WTC11 (cell line): ENCODE measurements at regions not wholly inside any gene's neighbourhood (a gene's known extent, or its start where the extent isn't known, plus 50 kb on each side); places are given as distances from the start of the nearest gene placed in this dataset.

ENCODE experiments used
- CBFB ChIP-seq: sonication (generic); formaldehyde crosslinking; IDR thresholded peaks from 2 replicates; pipeline ENCODE4 v1.8.1; 2022; ENCODE audit warnings: mild to moderate bottlenecking, low read depth, missing genetic modification reagents
- CREM ChIP-seq: sonication (generic); formaldehyde crosslinking; IDR thresholded peaks from 2 replicates; pipeline ENCODE4 v1.8.1; 2022; ENCODE audit warnings: mild to moderate bottlenecking, missing genetic modification reagents, moderate library complexity
- FOXK1 ChIP-seq: sonication (generic); formaldehyde crosslinking; IDR thresholded peaks from 2 replicates; pipeline ENCODE4 v1.8.0; 2022; ENCODE audit warnings: mild to moderate bottlenecking, moderate library complexity, missing genetic modification reagents
- GABPB1 ChIP-seq: sonication (generic); formaldehyde crosslinking; IDR thresholded peaks from 2 replicates; pipeline ENCODE4 v1.8.1; 2023; ENCODE audit warnings: mild to moderate bottlenecking, missing genetic modification reagents
- JUN ChIP-seq: sonication (generic); formaldehyde crosslinking; IDR thresholded peaks from 2 replicates; pipeline ENCODE4 v1.8.0; 2023; ENCODE audit warnings: mild to moderate bottlenecking, missing genetic modification reagents
- NFYB ChIP-seq: sonication (generic); formaldehyde crosslinking; conservative IDR thresholded peaks from 2 replicates; pipeline ENCODE4 v1.8.0; 2022; ENCODE audit warnings: low read depth, missing genetic modification reagents
- TEAD4 ChIP-seq: sonication (generic); formaldehyde crosslinking; IDR thresholded peaks from 2 replicates; pipeline ENCODE4 v1.8.0; 2022; ENCODE audit warnings: mild to moderate bottlenecking, missing genetic modification reagents
- ZNF138 ChIP-seq: sonication (generic); formaldehyde crosslinking; conservative IDR thresholded peaks from 2 replicates; pipeline ENCODE4 v1.8.1; 2022; ENCODE audit warnings: mild to moderate bottlenecking, moderate library complexity, missing genetic modification reagents
- TF ChIP-seq, protein P1 (sequence below): fragments of 200-600 bp; IDR thresholded peaks from 2 replicates; pipeline ENCODE4 v1.8.0; 2022; ENCODE audit warnings: antibody characterized with exemption
- TF ChIP-seq, protein P2 (sequence below): sonication (generic); formaldehyde crosslinking; IDR thresholded peaks from 2 replicates; pipeline ENCODE4 v1.8.1; 2023; ENCODE audit warnings: mild to moderate bottlenecking, missing genetic modification reagents, moderate library complexity
- TF ChIP-seq, protein P3 (sequence below): sonication (generic); formaldehyde crosslinking; IDR thresholded peaks from 2 replicates; pipeline ENCODE4 v1.8.1; 2022; ENCODE audit warnings: low read depth, mild to moderate bottlenecking, moderate library complexity, missing genetic modification reagents, borderline replicate concordance
- TF ChIP-seq, protein P4 (sequence below): sonication (generic); formaldehyde crosslinking; IDR thresholded peaks from 2 replicates; pipeline ENCODE4 v1.8.1; 2023; ENCODE audit warnings: mild to moderate bottlenecking, missing genetic modification reagents, moderate library complexity

DNA sequence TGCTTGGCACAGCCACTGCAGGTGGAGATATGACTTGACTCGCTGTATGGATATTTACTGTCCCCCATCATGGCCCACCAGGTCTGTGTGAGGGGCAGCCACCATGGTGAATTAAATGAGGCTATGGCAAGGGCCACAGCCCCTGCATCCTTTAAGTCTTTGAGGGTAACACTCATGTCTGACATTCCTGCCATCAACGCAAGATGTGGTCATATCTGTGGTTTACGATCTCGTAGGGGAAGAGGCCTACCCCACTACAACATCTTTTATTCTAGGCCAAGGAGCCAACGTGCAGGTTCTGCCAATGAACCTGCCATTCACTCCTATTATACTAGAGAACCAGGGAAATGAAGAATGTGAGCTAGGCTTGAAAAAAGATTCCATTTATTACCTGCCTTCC is 381.6 kb upstream of the ID2 start:
- TF ChIP-seq FOXK1: no peak
- no peak for TF ChIP-seq NFYB (CRISPR knock-in tag)
- TF ChIP-seq CBFB (CRISPR knock-in tag): no peak
- TF ChIP-seq, protein P1, sequence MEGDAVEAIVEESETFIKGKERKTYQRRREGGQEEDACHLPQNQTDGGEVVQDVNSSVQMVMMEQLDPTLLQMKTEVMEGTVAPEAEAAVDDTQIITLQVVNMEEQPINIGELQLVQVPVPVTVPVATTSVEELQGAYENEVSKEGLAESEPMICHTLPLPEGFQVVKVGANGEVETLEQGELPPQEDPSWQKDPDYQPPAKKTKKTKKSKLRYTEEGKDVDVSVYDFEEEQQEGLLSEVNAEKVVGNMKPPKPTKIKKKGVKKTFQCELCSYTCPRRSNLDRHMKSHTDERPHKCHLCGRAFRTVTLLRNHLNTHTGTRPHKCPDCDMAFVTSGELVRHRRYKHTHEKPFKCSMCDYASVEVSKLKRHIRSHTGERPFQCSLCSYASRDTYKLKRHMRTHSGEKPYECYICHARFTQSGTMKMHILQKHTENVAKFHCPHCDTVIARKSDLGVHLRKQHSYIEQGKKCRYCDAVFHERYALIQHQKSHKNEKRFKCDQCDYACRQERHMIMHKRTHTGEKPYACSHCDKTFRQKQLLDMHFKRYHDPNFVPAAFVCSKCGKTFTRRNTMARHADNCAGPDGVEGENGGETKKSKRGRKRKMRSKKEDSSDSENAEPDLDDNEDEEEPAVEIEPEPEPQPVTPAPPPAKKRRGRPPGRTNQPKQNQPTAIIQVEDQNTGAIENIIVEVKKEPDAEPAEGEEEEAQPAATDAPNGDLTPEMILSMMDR: no peak
- TF ChIP-seq ZNF138: no peak
- no peak for TF ChIP-seq GABPB1 (CRISPR knock-in tag)
- TF ChIP-seq JUN (CRISPR knock-in tag): no peak
- no peak for TF ChIP-seq TEAD4
- TF ChIP-seq, protein P2, sequence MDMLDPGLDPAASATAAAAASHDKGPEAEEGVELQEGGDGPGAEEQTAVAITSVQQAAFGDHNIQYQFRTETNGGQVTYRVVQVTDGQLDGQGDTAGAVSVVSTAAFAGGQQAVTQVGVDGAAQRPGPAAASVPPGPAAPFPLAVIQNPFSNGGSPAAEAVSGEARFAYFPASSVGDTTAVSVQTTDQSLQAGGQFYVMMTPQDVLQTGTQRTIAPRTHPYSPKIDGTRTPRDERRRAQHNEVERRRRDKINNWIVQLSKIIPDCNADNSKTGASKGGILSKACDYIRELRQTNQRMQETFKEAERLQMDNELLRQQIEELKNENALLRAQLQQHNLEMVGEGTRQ (CRISPR knock-in tag): no peak
- TF ChIP-seq, protein P3, sequence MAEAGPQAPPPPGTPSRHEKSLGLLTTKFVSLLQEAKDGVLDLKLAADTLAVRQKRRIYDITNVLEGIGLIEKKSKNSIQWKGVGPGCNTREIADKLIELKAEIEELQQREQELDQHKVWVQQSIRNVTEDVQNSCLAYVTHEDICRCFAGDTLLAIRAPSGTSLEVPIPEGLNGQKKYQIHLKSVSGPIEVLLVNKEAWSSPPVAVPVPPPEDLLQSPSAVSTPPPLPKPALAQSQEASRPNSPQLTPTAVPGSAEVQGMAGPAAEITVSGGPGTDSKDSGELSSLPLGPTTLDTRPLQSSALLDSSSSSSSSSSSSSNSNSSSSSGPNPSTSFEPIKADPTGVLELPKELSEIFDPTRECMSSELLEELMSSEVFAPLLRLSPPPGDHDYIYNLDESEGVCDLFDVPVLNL: no peak
- no peak for TF ChIP-seq CREM (CRISPR knock-in tag)
- TF ChIP-seq, protein P4, sequence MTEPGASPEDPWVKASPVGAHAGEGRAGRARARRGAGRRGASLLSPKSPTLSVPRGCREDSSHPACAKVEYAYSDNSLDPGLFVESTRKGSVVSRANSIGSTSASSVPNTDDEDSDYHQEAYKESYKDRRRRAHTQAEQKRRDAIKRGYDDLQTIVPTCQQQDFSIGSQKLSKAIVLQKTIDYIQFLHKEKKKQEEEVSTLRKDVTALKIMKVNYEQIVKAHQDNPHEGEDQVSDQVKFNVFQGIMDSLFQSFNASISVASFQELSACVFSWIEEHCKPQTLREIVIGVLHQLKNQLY (CRISPR knock-in tag): no peak
